Stomach (tissue), 8 donors: ENCODE measurements at regions not wholly inside any gene's neighbourhood (a gene's known extent, or its start where the extent isn't known, plus 50 kb on each side); places are given as distances from the start of the nearest gene placed in this dataset.

ENCODE experiments used
- DNase-seq, 2 donors: peaks; one replicate each; pipeline versions ENCODE4 v3.0.0 to v3.0.0-alpha.2; 2013 to 2019
- H3K27ac ChIP-seq, 5 donors: fragments of 200-600 bp in 4 of 5; sonication (generic) in 4 of 5; one replicate each; pipeline ENCODE4 v1.5.1; 2013 to 2019; ENCODE audit warnings: mild to moderate bottlenecking in 1 of 5, moderate library complexity in 1 of 5
- H3K27me3 ChIP-seq, 3 donors: fragments of 200-600 bp; sonication (generic); one replicate each; pipeline ENCODE4 v1.5.1; 2017 to 2019; ENCODE audit warnings: mixed run types in 1 of 3
- H3K36me3 ChIP-seq, 4 donors: fragments of 200-600 bp; sonication (generic); 1 replicate in 3 of 4; 2 replicates in 1 of 4; pipeline ENCODE4 v1.5.1; 2016 to 2019
- H3K4me1 ChIP-seq, 4 donors: fragments of 200-600 bp; sonication (generic); one replicate each; pipeline ENCODE4 v1.5.1; 2016 to 2019
- H3K4me3 ChIP-seq, 4 donors: fragments of 200-600 bp; sonication (generic) in 3 of 4; one replicate each; pipeline ENCODE4 v1.5.1; 2016 to 2019; ENCODE audit warnings: mild to moderate bottlenecking in 1 of 4
- H3K9me3 ChIP-seq, 4 donors: fragments of 200-600 bp; sonication (generic); one replicate each; pipeline ENCODE4 v1.5.1; 2016 to 2019
- EP300 ChIP-seq: sonication (generic); formaldehyde crosslinking; IDR thresholded peaks from one replicate; pipeline ENCODE4 v1.6.1; 2017; ENCODE audit warnings: antibody characterized with exemption
- POLR2A ChIP-seq, 4 donors: fragments of 450-650 bp; IDR thresholded peaks; one replicate each; pipeline ENCODE4 v1.6.1; 2016; ENCODE audit warnings: antibody characterized with exemption in 4 of 4, control low read depth in 2 of 4, mild to moderate bottlenecking in 1 of 4, moderate library complexity in 1 of 4
- POLR2AphosphoS5 ChIP-seq, 3 donors: sonication (generic); formaldehyde crosslinking; IDR thresholded peaks; one replicate each; pipeline ENCODE4 v1.6.1; 2016; ENCODE audit warnings: antibody characterized with exemption in 3 of 3
- WGBS, 5 donors: extraction: QIAGEN DNeasy Blood & Tissue Kit in 3 of 5; methylation state at CpG; one replicate each; pipeline versions ENCODE4 v1.1.5 to v1.1.7; 2013 to 2018; 5-methylcytosine and 5-hydroxymethylcytosine counted together
- intact Hi-C: fragments of 100-400 bp; cut with DNase I; formaldehyde crosslinking; loops from one replicate; pipeline ENCODE4 v1.15.1; 2023; ENCODE audit warnings: low total_unique reads
- TF ChIP-seq, protein P1 (sequence below), 7 experiments: fragments of 450-650 bp in 4 of 7; fragments of 200-600 bp in 3 of 7; sonication (generic) in 3 of 7; IDR thresholded peaks; one replicate each; pipeline ENCODE4 v1.5.1; 2016 to 2019; ENCODE audit warnings: antibody characterized with exemption in 7 of 7, control low read depth in 2 of 7, mild to moderate bottlenecking in 1 of 7
- donor health status: healthy with polysubstance abuse.
- donor health status: Bipolar disorder and iron deficiency.
- donor health status: healthy.

DNA sequence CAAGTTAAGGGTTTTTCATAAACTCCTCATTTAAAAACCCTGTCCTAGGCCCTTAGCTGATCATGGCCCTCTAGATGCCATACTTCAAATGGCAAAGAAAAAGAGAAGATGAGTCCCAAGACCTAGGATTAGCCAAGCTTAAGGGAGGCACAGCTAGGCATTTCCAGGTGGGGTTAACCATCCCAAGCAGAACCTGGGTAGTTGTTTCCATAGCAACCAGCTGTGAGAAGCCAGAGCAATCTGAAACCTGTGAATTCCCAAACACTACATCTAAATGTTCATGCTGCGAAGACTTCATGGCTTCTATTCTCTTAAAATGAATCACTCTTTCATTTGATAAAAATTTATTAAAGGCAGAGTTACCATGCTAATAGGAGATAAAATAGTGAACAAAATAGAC, 372.9 kb downstream of the C12orf50 start:
- TF ChIP-seq EP300: no peak
- Histone ChIP-seq H3K9me3 (no peaks in the 10 kb centered on the region), H3K27me3 (no peaks in the 10 kb centered on the region), H3K4me3 (no peak overlapping the region), H3K36me3 (no peaks in the 10 kb centered on the region), H3K4me1 (no peaks in the 10 kb centered on the region), H3K27ac (no peak overlapping the region)
- WGBS, 5 donors: 81 to 100% (median 93%) methylated on average over 1 of the region's 1 CpG
- intact Hi-C loops: no loop called here
- no peak for DNase-seq

DNA sequence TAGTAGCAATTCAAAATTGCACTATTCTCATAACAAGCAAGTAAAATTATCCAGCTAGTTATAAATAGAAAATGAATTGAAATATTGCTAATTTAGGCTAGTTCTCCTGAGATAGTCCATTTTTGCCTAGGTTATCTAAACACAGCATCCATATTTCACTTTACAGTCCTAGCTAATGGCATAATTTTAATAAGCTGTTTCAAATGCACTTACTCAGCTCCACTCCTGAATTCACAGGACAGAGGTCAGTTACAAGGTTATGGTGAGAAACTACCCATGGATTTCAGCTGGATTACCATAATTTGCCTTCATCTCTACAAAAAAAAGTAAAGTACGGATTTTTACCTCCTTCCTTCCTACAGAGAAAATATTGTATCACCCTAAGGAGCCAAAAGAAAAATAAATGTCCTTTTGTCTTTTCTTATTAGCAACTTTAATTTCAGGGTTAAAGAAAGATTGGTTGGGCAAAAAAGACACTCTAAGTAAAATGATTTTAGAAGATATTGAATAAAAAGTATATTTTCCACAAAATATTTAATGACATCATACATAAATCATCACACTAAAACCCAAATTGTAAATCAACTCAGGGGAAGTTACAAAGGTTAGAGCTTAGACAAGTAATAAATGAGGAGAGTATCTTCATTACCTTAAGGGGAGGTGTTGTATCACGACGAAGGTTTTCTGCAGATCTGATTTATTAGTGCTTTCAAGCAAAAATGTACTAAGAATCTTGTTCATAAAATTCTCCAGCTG, 377.4 kb downstream of the C12orf50 start:
- no peak for TF ChIP-seq EP300
- TF ChIP-seq POLR2AphosphoS5 (IDR thresholded peaks at IDR 0.05): no peak
- TF ChIP-seq POLR2A (IDR thresholded peaks at IDR 0.05): no peak
- TF ChIP-seq, protein P1, sequence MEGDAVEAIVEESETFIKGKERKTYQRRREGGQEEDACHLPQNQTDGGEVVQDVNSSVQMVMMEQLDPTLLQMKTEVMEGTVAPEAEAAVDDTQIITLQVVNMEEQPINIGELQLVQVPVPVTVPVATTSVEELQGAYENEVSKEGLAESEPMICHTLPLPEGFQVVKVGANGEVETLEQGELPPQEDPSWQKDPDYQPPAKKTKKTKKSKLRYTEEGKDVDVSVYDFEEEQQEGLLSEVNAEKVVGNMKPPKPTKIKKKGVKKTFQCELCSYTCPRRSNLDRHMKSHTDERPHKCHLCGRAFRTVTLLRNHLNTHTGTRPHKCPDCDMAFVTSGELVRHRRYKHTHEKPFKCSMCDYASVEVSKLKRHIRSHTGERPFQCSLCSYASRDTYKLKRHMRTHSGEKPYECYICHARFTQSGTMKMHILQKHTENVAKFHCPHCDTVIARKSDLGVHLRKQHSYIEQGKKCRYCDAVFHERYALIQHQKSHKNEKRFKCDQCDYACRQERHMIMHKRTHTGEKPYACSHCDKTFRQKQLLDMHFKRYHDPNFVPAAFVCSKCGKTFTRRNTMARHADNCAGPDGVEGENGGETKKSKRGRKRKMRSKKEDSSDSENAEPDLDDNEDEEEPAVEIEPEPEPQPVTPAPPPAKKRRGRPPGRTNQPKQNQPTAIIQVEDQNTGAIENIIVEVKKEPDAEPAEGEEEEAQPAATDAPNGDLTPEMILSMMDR (IDR thresholded peaks at IDR 0.05): no peak
- intact Hi-C loops: no loop called here
- WGBS, 5 donors: 65 to 77% (median 74%) methylated on average over 3 of the region's 3 CpGs

DNA sequence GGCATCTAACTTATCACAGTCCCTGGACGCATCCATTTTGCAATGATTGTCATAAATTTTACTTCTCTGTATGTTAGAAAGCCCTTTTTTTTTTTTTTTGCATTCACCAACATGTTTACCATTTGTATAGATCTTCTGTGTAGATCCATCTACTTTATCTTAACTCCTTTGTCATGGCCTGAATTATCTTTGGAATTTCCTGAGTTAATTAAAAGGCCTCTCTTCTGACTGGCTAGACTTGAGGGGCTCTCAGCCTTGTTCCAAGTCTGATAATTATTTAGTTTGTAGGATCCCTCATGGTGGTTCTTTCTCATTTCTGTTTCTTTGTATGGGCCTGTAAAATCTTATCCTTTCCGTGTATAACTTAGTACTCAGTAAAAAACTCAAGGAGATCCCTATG, 387.0 kb downstream of the C12orf50 start:
- H3K4me1 ChIP-seq: no peaks in the 10 kb centered on the region
- H3K27me3 ChIP-seq: no peaks in the 10 kb centered on the region
- TF ChIP-seq EP300: no peak
- no peak for TF ChIP-seq POLR2A (IDR thresholded peaks at IDR 0.05)
- TF ChIP-seq POLR2AphosphoS5 (IDR thresholded peaks at IDR 0.05): no peak
- TF ChIP-seq, protein P1 (IDR thresholded peaks at IDR 0.05): no peak
- H3K4me3 ChIP-seq: no peak overlapping the region
- DNase-seq: no peak
- no peak overlapping the region for H3K27ac ChIP-seq
- intact Hi-C loops: no loop called here
- H3K36me3 ChIP-seq: no peaks in the 10 kb centered on the region
- 73 to 88% (median 80%) methylated on average over 2 of the region's 2 CpGs for WGBS, 5 donors
- no peaks in the 10 kb centered on the region for H3K9me3 ChIP-seq

More for the DNA sequence above, 377.4 kb downstream of the C12orf50 start:
- H3K36me3 ChIP-seq: no peaks in the 10 kb centered on the region
- no peaks in the 10 kb centered on the region for H3K9me3 ChIP-seq
- H3K4me3 ChIP-seq: no peak overlapping the region
- H3K4me1 ChIP-seq: no peaks in the 10 kb centered on the region
- DNase-seq: no peak
- no peaks in the 10 kb centered on the region for H3K27me3 ChIP-seq
- no peak overlapping the region for H3K27ac ChIP-seq

DNA sequence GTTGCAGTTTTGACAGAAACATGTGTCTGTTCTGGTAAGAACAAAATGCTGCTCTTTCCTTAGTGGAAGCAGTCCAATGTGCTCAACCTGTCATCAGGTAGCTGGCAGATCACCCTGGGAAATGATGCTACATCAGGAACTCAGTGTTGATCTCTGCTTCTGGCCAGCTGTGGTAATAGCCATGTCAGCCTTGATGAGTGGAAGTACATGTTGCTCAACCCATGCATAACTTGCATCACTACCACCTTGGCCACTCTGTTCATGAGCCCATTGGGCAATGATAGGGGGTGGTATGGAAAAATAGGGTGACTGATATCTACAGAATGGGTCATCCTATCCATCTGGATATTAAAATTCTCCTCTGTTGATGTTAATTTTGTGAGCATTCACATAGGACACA, 411.0 kb downstream of the C12orf50 start:
- no peak for DNase-seq
- Histone ChIP-seq H3K4me1 (no peaks in the 10 kb centered on the region), H3K36me3 (no peaks in the 10 kb centered on the region), H3K27me3 (no peaks in the 10 kb centered on the region), H3K4me3 (no peak overlapping the region), H3K9me3 (no peaks in the 10 kb centered on the region), H3K27ac (no peak overlapping the region)
- TF ChIP-seq POLR2AphosphoS5 (IDR thresholded peaks at IDR 0.05): no peak
- TF ChIP-seq, protein P1 (IDR thresholded peaks at IDR 0.05): no peak
- TF ChIP-seq POLR2A (IDR thresholded peaks at IDR 0.05): no peak
- intact Hi-C loops: no loop called here

DNA sequence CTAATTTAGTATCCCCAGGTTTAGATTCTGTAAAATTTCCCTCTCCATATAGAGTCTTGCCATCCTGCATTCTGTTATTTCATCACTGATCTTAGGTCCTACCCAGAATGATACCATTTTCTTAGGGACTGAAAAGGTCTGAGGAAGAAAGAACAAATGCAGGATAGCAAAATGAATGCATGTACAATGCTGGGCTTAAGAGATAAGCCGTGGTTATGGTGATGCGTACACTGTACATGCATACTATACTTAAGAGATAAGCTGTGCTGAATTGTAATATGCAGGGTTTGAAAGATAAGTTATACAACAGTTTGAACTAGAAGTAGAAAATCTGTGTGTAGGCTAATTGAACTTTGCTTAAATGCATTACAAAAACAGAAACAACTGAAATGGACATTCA, 416.2 kb downstream of the C12orf50 start:
- Histone ChIP-seq H3K27ac (no peak overlapping the region), H3K27me3 (no peaks in the 10 kb centered on the region), H3K36me3 (no peaks in the 10 kb centered on the region), H3K9me3 (no peaks in the 10 kb centered on the region), H3K4me1 (no peaks in the 10 kb centered on the region), H3K4me3 (no peak overlapping the region)
- intact Hi-C loops: no loop called here
- TF ChIP-seq, protein P1 (IDR thresholded peaks at IDR 0.05): no peak
- TF ChIP-seq EP300 (no peak), POLR2A (IDR thresholded peaks at IDR 0.05) (no peak), POLR2AphosphoS5 (IDR thresholded peaks at IDR 0.05) (no peak)
- no peak for DNase-seq
- WGBS, 5 donors: 36 to 54% (median 49%) methylated on average over 2 of the region's 2 CpGs
